ENCODE measurements at regions not wholly inside any gene's neighbourhood (a gene's known extent, or its start where the extent isn't known, plus 50 kb on each side); places are given as distances from the start of the nearest gene placed in this dataset.

- Histone ChIP-seq H3K79me2 (ENCODE audit: insufficient read depth, low read depth) (no peaks in the 10 kb centered on the region), H2AFZ (ENCODE audit: low read depth) (no peak overlapping the region), H3K36me3 (ENCODE audit: insufficient read depth) (no peaks in the 10 kb centered on the region), H3K4me2 (no peak overlapping the region), H3K4me1 (ENCODE audit: low read depth, poor library complexity, severe bottlenecking) (peaks cover 21% of the 10 kb centered on the region), H4K20me1 (ENCODE audit: insufficient read depth) (no peaks in the 10 kb centered on the region), H3K27me3 (ENCODE audit: insufficient read depth, low read depth) (no peaks in the 10 kb centered on the region), H3K27ac (no peak overlapping the region), H3K9ac (no peak overlapping the region), H3K4me3 (IDR thresholded peaks at IDR 0.05; ENCODE audit: insufficient read depth, low read depth, low read length) (no peak overlapping the region)
- TF ChIP-seq, protein P1, sequence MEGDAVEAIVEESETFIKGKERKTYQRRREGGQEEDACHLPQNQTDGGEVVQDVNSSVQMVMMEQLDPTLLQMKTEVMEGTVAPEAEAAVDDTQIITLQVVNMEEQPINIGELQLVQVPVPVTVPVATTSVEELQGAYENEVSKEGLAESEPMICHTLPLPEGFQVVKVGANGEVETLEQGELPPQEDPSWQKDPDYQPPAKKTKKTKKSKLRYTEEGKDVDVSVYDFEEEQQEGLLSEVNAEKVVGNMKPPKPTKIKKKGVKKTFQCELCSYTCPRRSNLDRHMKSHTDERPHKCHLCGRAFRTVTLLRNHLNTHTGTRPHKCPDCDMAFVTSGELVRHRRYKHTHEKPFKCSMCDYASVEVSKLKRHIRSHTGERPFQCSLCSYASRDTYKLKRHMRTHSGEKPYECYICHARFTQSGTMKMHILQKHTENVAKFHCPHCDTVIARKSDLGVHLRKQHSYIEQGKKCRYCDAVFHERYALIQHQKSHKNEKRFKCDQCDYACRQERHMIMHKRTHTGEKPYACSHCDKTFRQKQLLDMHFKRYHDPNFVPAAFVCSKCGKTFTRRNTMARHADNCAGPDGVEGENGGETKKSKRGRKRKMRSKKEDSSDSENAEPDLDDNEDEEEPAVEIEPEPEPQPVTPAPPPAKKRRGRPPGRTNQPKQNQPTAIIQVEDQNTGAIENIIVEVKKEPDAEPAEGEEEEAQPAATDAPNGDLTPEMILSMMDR (conservative IDR thresholded peaks at IDR 0.05; ENCODE audit: low read depth, low read length): no peak
These were observed 53.8 kb upstream of the FOXP4 start for GRCh38 chr6:41492261-41492891.

DNA sequence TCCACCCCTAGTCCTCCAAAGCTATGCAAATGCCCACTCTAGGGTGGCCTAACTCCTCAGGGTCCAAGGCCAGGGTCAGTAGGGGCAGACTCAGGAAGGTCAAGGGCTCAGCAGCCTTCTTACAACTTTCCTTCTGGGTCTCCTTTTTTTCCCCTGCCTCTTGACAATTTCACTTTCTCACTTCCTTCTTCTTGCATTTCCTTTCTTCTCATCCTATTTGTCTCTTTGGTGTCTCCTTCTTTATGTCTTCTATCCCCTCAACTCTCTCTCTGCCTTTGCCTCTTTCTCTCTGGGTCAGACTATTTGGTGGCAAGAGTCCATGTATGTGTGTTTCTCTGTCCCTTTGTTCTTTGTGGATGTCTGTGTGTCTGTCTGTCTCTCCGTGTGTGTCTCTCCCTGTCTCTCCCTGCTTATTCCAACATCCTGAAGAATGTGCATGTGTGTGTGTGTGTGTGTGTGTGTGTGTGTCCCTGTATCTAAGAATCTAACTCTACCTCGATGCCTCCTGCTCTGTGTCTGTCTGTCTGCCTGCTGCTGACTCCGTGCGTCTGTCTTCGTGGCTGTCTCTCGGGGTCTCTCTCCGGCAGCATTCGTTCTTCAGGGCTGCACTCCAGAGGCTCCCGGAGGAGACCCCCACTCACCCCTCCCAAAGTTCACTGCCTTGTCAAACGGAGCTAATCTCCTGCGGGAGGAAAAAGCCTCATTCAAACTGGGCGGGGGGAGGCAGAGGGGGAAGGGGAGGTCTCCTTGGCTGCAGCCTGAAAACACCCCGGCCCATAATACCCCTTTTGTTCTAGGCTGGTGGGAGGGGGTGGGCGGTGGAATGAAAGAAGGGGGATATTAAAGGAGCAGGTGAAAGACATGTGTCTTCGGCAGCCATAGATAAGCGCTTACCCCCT lies 51.7 kb upstream of the FOXP4 start:
- no peaks in the 10 kb centered on the region for H3K27me3 ChIP-seq (ENCODE audit: insufficient read depth, low read depth)
- no peaks in the 10 kb centered on the region for H4K20me1 ChIP-seq (ENCODE audit: insufficient read depth)
- no peak overlapping the region for H2AFZ ChIP-seq (ENCODE audit: low read depth)
- TF ChIP-seq, protein P1 (conservative IDR thresholded peaks at IDR 0.05; ENCODE audit: low read depth, low read length): no peak
- H3K4me1 ChIP-seq (ENCODE audit: low read depth, poor library complexity, severe bottlenecking): peaks cover under 1% of the 10 kb centered on the region
- H3K27ac ChIP-seq: no peak overlapping the region
- no peaks in the 10 kb centered on the region for H3K79me2 ChIP-seq (ENCODE audit: insufficient read depth, low read depth)
- no peaks in the 10 kb centered on the region for H3K36me3 ChIP-seq (ENCODE audit: insufficient read depth)
- no peak overlapping the region for H3K4me2 ChIP-seq
- no peak overlapping the region for H3K4me3 ChIP-seq (IDR thresholded peaks at IDR 0.05; ENCODE audit: insufficient read depth, low read depth, low read length)
- H3K9ac ChIP-seq: no peak overlapping the region
